Adrenal gland (tissue), 5 donors: ENCODE measurements at regions not wholly inside any gene's neighbourhood (a gene's known extent, or its start where the extent isn't known, plus 50 kb on each side); places are given as distances from the start of the nearest gene placed in this dataset.

Source experiments
- POLR2A ChIP-seq, 2 donors: fragments of 450-650 bp; IDR thresholded peaks; one replicate each; pipeline ENCODE4 v1.6.1; 2017; ENCODE audit warnings: antibody characterized with exemption in 2 of 2, mild to moderate bottlenecking in 2 of 2, moderate library complexity in 1 of 2
- TF ChIP-seq, protein P1 (sequence below), 6 experiments: fragments of 450-650 bp in 4 of 6; fragments of 200-600 bp in 2 of 6; sonication (generic) in 1 of 6; IDR thresholded peaks; 1 replicate in 5 of 6; 2 replicates in 1 of 6; pipeline versions ENCODE4 v1.5.1 to v1.8.0; 2016 to 2021; ENCODE audit warnings: antibody characterized with exemption in 6 of 6, mild to moderate bottlenecking in 2 of 6, moderate library complexity in 1 of 6
- donor health status: DM: no; HTN: no; CAD: no.

DNA sequence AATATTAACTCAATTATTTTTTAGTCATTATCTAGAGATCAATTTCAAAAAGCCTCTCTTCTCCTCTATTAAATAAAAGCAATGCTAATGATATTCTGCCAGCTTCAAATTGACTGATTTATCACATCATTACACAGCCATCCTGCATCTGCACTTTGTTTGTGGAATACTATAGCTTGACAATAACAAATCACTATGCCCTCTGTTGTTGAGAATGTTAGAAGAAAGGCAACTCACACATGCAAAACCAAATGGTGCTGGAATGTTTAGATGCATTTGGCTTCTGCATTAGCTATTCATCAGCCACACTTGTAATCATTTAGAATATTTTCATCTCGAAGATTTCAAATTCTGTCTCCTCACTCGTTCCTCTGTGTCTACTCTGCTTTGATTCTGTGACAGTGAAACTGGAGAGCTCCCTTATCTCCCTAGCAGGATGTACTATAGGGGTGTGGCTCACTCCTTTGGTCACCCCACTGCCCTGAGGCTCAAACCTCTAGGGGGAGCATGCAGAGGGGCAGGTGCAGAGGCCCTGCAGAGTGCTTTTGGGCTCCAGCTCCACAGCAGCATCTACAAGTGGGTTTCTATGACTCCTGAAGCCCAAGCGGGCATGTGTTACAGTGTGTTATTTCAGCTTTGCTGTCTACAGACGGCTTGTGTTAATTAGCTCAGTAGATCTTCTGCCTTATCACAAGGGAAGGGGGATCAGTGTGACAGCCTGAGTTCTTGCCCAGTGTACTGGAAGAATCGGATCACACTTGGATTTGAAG lies 454.1 kb upstream of the BCHE start:
- TF ChIP-seq, protein P1, sequence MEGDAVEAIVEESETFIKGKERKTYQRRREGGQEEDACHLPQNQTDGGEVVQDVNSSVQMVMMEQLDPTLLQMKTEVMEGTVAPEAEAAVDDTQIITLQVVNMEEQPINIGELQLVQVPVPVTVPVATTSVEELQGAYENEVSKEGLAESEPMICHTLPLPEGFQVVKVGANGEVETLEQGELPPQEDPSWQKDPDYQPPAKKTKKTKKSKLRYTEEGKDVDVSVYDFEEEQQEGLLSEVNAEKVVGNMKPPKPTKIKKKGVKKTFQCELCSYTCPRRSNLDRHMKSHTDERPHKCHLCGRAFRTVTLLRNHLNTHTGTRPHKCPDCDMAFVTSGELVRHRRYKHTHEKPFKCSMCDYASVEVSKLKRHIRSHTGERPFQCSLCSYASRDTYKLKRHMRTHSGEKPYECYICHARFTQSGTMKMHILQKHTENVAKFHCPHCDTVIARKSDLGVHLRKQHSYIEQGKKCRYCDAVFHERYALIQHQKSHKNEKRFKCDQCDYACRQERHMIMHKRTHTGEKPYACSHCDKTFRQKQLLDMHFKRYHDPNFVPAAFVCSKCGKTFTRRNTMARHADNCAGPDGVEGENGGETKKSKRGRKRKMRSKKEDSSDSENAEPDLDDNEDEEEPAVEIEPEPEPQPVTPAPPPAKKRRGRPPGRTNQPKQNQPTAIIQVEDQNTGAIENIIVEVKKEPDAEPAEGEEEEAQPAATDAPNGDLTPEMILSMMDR (IDR thresholded peaks at IDR 0.05), result no peak
- no peak for TF ChIP-seq POLR2A (IDR thresholded peaks at IDR 0.05)
